GM18861 (cell line): ENCODE measurements at regions not wholly inside any gene's neighbourhood (a gene's known extent, or its start where the extent isn't known, plus 50 kb on each side); places are given as distances from the start of the nearest gene placed in this dataset.

Experiments
- ATAC-seq: cut with Tn5 transposase; IDR thresholded peaks from one replicate; pipeline ENCODE4 v1.9.1; 2021; ENCODE audit not compliant: unreplicated experiment

GRCh38 chr9:19513671-19514275, 105.0 kb downstream of the ACER2 start:
- ATAC-seq: no peak

GRCh38 chr9:19512103-19512832, 103.5 kb downstream of the ACER2 start:
- ATAC-seq: no peak

GRCh38 chr9:19511694-19512093, 102.9 kb downstream of the ACER2 start:
- no peak for ATAC-seq

DNA sequence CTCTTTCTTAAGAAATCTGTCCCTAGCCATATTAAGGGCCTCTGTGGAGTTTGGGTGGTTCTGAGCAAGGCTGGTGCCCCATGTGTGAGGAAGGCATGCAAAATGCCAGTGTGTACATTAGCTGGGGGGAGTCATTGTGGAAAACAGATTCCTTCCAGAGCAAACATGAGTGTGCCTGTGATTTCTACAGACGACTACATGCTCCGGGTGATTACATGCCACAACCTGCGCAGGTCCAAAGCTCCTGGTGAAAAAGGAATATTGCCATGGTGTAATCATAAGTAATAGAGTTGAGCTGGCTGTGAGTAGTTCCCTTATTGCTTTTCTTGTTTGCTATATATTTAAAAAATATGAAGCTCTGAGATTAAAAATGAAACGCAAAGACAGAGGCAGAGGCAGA, 102.1 kb downstream of the ACER2 start:
- no peak for ATAC-seq
